GM19328 (cell line): ENCODE measurements at regions not wholly inside any gene's neighbourhood (a gene's known extent, or its start where the extent isn't known, plus 50 kb on each side); places are given as distances from the start of the nearest gene placed in this dataset.

Source experiments
- ATAC-seq: cut with Tn5 transposase; IDR thresholded peaks from one replicate; pipeline ENCODE4 v1.9.1; 2021; ENCODE audit warnings: mild to moderate bottlenecking, moderate library complexity; ENCODE audit not compliant: unreplicated experiment

DNA sequence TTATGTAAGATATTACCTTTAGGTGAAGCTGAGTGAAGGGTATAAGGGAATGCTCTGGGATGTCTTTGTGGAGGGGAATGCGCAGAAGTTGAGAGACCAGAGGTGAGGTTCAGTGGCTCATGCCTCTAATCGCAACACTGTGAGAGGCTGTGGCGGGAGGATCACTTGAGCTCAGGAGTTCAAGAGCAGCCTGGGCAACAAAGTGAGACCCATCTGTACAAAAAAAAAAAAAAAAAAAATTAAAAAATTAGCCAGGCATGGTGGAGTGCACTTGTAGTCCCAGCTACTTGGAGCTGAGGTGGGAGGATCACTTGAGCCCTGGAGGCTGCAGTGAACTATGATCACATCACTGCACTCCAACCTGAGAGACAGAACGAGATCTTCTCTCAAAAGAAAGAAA is 57.3 kb upstream of the SP3 start:
- no peak for ATAC-seq

GRCh38 chr2:174020926-174021662 is 55.9 kb upstream of the SP3 start:
- ATAC-seq = peak; percentile 68

DNA sequence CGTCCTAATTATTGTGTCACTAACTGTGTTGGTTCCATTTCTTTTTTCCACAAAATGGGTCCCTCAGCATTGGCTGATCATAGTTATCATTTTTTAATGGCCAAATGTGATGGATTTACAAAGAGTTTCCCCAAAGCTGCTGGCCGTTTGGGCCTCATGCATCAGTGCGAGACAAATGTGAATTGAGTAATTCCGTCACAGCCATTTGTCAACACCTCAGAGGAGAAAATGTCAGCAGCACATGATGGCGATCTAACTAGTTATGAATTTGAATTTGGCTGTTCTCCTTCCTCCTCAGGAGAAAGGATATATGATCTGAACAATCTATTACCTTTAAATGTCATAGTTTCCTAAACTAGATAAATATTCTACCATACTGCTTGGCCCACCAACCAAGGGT is 54.9 kb upstream of the SP3 start:
- ATAC-seq = no peak

- no peak for ATAC-seq
Observed at GRCh38 chr2:174016447-174016846, 51.3 kb upstream of the SP3 start.

- no peak for ATAC-seq
Observed at GRCh38 chr2:174015428-174015827, 50.3 kb upstream of the SP3 start.
